Suppressor macrophage treated with lipopolysaccharide for 1 hour (primary cell): ENCODE measurements at regions not wholly inside any gene's neighbourhood (a gene's known extent, or its start where the extent isn't known, plus 50 kb on each side); places are given as distances from the start of the nearest gene placed in this dataset.
"Not testable (repeated sequence)": the region's sequence is repeated elsewhere in the genome, so short reads cannot be mapped to it uniquely, and the experiment has no call there.

Experiments used
- DNase-seq, 3 donors: peaks; one replicate each; pipeline ENCODE4 v3.0.0-alpha.2; 2020 to 2022

DNA sequence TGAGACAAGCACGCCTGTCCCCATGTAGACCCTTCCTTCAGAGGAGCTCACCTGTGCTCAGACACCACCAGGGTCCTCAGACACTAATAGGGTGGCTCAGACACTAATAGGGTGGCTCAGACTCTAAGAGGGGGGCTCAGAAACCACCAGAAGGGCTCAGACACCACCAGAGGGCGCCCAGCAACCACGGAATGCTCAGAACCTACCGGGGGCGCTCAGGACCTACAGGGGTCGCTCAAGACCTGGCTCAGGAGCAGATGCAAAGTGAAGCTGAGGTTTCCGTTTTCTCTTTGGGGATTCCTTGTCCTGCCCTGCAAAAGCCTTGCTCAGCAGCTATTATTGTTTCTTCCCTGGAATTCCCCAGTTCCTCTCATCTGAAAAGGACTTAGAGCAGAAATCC, 172.1 kb downstream of the POTEB start:
- DNase-seq = not testable (repeated sequence)

GRCh38 chr15:21698620-21699019, 178.9 kb downstream of the POTEB start:
- not testable (repeated sequence) for DNase-seq

- DNase-seq = not testable (repeated sequence)
Observed at GRCh38 chr15:21695089-21695488, 182.4 kb downstream of the POTEB start.

DNA sequence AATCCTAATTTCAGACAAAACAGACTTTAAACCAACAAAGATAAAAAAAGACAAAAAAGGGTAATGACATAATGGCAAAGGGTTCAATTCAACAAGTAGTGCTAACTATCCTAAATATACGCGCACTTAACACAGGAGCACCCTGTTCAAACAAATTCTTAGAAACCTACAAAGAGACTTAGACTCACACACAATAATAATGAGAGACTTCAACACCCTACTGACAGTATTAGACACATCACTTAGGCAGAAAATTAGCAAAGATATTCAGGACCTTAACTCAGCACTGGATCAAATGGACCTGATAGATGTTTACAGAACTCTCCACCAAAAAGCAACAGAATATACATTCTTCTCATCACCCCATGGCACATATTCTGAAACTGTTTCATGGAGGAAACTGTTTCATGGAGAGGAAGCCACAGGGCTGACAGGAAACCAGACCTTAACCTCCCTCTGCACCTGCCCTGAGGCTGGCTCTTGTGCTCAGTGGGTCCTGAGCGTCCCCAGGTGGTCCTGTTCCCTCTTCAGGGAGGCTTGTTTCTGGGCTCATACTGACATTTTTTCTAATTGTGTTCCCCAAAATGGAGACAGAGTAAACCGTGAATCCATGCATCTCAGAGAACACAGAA, 184.9 kb downstream of the POTEB start:
- not testable (repeated sequence) for DNase-seq

DNA sequence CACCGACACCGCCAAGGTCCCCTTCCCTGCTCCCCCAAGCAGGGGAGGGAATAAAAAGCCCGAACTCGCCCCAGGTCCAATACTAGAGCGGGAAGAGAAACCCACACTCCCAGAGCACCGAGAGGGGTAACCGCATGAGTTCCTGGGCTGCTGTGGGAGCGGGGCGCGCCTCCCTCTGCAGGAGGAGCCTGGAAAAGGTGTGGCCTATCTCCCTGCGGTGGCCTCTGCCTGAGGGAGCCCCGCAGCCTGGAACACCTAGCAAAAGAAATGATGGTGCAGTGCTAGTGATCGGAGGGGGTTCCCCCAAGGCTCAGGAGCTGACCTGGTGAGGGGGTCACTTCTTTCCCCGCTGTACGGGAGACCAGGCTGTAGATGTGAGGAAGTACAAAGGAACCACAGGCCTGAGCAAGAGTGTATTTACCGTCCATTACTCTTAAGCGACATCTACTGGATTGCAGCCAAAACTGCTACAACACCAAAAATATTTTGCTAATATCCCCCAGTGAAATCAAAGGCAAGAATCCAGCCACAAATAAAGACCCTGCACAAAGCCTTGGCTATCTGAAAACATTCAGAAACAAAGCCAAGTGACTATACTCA, 216.6 kb upstream of the POTEB3 start:
- DNase-seq = not testable (repeated sequence)

DNA sequence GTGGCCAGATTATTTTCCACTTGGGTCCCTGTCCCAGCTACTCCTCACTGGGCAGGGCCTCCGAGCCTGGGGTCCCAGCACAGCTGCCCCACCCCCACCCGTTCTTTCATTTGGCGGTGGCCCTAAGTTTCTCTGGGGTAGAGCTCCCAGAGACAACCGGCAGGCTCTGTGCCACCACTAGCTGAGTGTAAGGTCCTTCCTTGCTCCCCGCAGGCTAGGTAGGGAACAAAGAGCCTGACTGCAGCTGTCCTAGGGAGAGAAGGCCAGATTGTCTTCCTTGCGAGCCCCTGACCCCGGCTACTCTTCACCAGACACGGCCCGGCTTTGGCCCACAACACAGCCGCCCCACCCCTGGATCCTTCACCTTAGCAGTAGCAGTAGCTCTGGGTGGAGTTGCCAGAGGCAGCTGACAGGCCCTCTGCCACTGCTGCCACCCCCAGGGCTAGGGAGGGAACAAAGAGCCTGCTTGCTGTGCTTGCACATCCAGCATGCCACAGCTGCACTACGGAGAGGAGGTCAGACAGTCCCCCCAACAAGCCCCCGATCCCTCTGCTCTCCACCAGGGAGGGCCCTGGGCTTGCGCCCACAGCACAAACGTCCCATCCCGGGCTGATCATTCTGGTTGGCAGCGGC, 215.9 kb upstream of the POTEB3 start:
- DNase-seq = not testable (repeated sequence)

- DNase-seq = not testable (repeated sequence)
Observed at GRCh38 chr15:21653707-21654106, 213.4 kb upstream of the POTEB3 start.

- peak in 1 of 3 donors; percentile 5 for DNase-seq
Observed at GRCh38 chr15:21638770-21639169, 198.5 kb upstream of the POTEB3 start.

GRCh38 chr15:21626694-21627093, 186.4 kb upstream of the POTEB3 start:
- DNase-seq = not testable (repeated sequence)

GRCh38 chr15:21609223-21609622, 168.9 kb upstream of the POTEB3 start:
- not testable (repeated sequence) for DNase-seq

GRCh38 chr15:21565426-21565825, 125.1 kb upstream of the POTEB3 start:
- not testable (repeated sequence) for DNase-seq

GRCh38 chr15:21551809-21552208, 111.5 kb upstream of the POTEB3 start:
- not testable (repeated sequence) for DNase-seq

DNA sequence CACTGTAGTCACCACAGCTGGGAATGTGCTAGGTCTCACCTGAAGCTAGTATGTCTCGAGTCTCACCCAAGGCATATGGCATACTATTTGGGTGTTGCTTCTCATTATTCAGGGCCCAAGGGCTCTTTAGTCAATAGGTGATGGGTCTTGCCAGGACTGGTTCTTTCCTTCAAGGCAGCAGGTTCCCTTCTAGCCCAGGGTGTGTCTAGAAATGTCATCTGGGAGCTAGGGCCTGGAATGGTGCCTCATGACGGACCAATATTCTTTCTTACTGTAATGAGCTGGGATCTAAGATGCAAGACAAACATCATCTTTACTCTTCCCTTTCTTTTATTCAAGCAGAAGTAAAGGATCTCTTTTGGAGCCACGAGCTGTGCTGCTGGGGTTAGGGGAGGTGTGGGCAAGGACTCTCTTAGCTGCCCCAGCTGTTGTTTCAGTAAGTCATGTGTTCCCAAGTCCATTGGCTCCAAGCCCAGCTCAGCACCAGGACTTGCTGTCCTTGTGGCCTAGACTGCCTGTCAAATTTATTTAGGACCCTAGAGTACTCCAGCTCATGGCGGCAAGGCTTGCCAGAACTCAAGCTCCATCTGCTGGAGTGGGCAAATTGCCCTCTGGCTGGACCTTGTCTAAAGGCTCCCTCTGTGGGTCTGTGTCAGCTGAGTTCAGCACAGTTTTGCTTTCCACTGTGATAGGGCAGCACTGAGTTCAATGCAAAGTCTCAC, 106.0 kb upstream of the POTEB3 start:
- DNase-seq = not testable (repeated sequence)

DNA sequence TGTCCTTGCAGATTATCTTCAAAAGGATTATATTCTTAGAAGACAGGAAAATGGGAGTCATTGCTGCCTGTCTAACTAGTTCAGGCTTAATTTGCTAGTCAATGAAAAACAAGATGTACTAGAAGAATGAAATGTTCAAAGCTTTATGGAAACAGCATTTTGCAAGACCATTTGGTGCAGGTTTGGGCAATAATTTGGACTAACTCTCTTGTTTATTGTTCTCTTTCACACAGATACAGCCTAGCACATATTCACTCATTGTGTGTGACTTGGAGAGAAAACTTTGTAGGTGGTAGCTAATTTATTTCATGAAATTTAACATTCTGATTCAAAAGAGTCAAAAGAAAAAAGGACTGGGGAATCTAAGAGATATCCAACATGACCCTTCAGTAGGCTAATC, 92.5 kb upstream of the POTEB3 start:
- DNase-seq = not testable (repeated sequence)

DNA sequence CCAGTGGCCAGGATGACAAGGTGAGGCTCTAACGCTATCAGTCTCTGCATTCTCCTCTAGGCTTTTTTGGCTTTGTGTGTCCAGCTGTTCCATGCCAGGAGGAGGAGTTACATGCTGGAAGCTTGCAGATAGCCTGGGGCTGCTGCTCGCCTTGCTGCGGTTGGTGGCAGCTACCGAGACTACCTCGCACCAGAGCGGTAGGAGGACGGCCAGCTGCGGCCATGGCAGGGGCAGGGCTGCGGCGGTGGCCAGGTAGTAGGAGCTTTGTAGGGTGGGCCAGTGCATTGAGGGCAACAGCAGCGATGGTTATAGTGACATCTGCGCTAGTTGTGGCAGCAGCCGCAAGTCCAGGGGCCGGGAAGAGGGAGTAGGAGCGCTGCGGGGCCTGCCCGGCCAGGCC, 75.9 kb upstream of the POTEB3 start:
- not testable (repeated sequence) for DNase-seq

- not testable (repeated sequence) for DNase-seq
Observed at GRCh38 chr15:21515296-21515695, 75.0 kb upstream of the POTEB3 start.

DNA sequence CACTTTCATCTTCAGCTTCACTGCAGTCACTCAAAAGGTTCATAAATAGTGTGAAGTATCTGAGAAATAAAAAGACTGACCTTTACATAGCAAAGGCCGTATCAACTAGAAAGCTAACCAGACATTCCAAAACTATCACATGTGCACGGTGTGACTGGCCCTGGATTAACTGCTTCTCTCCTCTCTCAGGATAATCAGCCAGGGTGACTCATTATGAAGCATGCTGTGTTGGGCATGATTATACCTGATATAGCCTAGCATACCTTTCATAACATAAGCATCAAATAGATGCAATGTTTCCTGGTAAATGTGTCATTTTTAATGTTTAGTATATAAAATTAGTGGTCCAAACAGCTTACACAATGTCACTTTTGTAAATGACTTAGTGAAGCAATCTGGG, 62.7 kb upstream of the POTEB3 start:
- DNase-seq = not testable (repeated sequence)
